ENCODE measurements at regions not wholly inside any gene's neighbourhood (a gene's known extent, or its start where the extent isn't known, plus 50 kb on each side); places are given as distances from the start of the nearest gene placed in this dataset.
"Not testable (repeated sequence)": the region's sequence is repeated elsewhere in the genome, so short reads cannot be mapped to it uniquely, and the experiment has no call there.

- no peak for DNase-seq
These were observed 96.7 kb upstream of the GADD45A start for GRCh38 chr1:67588178-67588855.

DNA sequence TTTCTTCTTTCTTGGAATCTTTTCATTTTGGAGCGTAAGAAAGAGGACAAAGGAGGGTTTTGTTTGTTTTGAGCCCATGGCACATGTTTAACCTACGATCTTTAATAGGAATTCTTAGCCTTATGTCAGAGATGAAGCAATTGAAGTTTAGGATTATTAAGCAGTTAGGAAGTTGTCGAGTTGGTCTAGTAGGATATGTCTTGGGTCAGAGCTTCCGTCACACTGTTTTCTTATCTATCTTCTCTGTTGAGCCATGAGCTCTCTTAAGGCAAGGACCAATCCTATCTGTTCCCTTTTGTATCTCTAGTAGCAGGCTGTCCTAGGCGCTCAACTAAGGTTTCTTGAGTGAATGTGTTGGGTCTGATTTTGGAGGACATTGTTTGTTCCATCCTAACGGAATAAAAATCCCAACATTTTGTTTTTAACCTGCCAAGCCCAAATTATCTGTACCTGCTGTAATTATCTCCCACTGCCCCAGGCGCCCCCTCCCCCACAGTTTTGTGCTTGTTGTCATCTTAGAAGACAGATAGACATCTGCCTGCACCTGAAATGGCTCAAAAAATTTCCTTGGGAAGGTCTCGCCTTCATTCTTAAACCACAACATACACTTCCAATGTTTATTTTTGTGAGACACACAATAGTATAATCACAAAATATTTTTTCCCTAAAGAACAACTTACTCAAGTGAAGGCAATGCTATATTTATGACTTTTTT is 95.3 kb upstream of the GADD45A start:
- no peak for DNase-seq

- no peak for DNase-seq
These were observed 94.7 kb upstream of the GADD45A start for GRCh38 chr1:67590329-67590728.

GRCh38 chr1:67594764-67595163 is 90.2 kb upstream of the GADD45A start:
- no peak for DNase-seq

DNA sequence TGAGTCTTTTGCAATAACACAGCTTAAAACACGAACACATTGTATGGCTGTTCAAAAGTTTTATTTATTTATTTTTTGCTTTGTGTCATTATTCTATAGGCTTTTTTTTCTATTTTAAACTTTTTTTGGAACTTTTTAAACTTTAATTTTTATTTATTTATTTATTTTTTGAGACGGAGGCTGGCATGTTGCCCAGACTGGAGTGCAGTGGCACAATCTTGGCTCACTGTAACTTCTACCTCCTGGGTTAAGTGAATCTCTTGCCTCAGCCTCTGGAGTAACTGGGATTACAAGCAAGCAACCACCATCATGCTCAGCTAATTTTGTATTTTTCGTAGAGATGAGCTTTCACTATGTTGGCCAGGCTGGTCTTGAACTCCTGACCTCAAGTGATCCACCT is 88.3 kb upstream of the GADD45A start:
- no peak for DNase-seq

GRCh38 chr1:67597336-67597735 is 87.7 kb upstream of the GADD45A start:
- DNase-seq: no peak

DNA sequence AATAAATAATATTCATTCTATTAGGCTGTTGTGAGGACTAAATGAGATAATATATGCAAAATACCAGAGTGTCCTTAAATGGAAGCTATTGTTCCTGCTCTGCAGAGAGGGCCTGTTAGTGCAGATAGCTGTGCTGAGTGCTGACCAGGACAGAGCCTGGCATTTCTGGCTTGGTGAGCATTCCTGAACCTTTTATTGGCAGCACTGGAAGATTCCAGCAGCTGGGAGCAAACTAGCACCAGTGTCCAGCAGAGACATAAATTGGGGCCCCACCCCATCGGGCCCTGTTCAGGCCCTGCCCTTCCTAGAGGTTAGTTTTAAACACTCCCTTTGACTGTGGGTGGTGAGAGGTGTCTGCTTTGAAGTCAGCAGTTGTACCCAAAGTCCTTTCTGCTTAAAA is 85.9 kb upstream of the GADD45A start:
- DNase-seq: no peak

- no peak for DNase-seq
These were observed 83.5 kb upstream of the GADD45A start for GRCh38 chr1:67601539-67601938.

- no peak for DNase-seq
These were observed 83.0 kb upstream of the GADD45A start for GRCh38 chr1:67601955-67602354.

- no peak for DNase-seq
These were observed 80.2 kb upstream of the GADD45A start for GRCh38 chr1:67604778-67605177.

DNA sequence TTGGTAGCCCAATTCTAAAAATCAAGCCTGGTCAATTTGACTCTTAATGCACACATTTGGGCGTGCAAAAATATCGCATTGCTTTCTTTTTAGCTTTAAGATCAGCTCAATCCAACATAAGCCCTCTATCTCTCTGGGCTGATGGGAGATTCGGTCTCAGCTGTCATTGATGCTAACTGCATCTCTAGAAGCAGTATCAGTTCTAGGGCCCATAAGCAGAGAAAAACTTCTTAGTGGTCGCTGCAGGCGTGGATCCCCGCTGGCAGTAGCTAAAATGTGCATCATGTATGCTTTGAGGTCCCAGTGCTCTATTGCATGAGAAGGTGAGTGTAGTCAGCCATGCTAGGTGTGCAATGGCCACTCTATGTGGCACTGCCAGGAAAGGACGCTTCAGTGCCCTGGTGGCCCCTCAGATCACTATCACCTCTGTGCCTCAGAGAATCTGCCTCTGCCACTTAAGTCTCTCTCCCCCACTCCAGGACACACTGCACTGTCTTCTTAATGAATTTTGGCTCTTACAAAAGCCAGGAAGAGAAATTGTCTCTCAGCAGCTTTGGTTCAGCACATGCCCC is 79.7 kb upstream of the GADD45A start:
- DNase-seq: no peak

DNA sequence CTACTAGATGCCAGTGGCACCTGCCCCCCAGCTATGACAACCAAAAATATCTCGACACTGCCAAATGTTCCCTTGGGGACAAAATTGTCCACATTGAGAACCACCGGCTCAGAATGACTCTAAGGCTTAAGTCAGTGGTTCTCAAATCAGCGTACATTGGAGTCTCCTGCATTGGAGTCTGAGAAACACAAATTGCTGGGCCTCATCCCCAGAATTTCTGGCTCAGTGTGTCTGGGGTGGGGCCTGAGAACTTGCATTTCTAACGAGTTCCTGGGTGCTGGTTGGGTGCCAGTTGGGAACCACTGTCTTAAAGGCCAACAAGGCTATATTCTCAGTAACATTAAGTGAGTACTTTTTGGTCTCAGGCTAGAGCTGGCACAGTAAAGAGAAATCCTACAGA is 77.7 kb upstream of the GADD45A start:
- DNase-seq: no peak

- no peak for DNase-seq
These were observed 77.3 kb upstream of the GADD45A start for GRCh38 chr1:67607699-67608098.

DNA sequence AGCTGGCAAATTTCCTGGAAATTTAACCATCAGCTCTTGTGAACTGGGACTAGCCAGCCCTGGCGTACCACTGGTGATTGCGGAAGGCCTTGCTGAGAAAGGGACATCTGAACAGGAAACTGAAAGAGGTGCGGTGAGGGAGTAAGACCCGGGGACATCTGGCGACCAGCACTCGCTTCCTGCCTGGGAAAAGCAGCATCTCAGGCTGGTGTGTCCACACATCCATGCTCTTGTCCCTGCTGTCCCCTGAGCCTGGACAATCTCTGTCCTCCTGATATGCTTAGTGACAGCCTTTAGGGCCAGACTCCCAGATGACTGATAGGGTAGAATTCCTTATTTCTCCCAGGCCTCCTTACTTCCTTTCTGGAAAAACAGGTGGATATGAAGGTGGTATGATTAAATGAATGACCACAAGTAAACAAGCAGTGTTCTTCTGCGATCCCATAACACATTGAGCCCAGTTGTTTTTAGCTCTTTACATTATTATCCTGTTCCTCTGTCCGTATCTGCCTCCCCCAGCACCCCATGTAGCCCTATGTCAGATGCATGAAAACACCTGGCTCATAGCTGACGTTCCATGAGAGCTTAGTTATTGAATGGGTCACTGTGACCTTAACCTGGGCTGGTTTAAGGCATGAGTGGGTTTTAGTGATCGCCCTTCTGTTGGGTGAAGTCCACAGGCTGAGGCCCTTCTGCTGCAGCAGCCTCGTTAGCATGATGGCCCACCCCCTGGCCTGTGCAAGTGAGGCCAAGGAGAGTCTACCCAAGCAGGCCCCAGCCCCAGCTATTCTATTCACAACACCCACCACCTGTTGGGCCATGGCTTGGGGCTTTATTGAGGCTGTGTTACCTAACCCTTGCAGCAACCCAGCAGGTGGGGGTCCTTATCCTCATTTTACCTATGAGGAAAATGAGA is 76.1 kb upstream of the GADD45A start:
- no peak for DNase-seq

- DNase-seq: no peak
These were observed 75.2 kb upstream of the GADD45A start for GRCh38 chr1:67609577-67610341.

GRCh38 chr1:67610450-67610849 is 74.6 kb upstream of the GADD45A start:
- DNase-seq: no peak

DNA sequence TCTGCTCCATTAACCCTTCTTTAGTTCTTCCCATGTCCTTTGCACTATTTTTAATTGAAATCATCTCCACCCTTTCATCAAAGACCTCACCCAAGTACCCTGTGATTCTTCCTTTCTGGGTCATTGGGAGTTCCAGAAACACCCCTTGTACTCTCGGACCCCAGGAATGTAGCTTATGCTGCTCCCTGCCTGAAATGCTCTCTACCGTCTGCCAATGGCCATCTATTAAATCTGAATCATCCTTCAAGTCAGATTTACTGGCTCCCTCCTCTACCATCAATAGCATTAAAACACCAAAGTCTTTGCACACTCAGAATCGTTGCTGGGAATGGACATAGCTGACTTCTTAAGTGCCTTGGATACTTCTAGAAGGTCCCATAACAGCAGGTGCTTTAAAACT is 73.2 kb upstream of the GADD45A start:
- no peak for DNase-seq

- no peak for DNase-seq
These were observed 72.2 kb upstream of the GADD45A start for GRCh38 chr1:67612788-67613241.

DNA sequence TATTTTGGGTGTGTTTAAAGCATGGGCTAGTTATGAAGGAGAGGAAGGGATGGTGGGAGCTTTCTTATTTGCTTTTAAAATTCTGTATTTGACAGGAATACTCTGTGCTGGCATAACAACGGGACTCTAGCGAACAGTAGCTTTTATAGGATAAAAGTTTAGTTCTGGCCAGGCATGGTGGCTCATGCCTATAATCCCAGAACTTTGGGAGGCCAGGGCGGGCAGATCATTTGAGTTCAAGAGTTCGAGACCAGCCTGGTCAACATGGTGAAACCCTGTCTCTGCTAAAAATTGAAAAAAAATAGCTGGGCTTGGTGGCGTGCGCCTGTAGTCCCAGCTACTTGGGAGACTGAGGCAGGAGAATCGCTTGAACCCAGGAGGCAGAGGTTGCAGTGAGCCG is 71.5 kb upstream of the GADD45A start:
- not testable (repeated sequence) for DNase-seq

DNA sequence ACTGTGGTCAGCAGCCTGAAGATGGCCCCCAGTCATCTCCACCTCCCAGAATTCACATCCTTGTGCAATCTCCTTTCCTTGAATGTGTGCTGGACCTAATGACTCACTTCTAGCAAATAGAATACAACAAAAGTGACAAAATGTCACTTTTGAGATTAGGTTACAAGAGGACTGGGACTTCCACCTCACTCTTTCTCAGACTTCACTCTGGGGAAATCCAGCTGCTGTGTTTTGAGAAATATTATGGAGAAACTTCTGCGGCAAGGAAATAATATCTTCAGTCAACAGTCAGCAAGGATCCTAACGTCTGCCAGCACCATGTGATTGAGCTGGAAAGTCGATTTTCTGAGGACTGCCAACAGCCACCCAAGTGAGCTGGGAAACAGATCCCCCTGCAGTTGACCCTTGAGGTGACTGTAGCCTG is 70.5 kb upstream of the GADD45A start:
- no peak for DNase-seq

GRCh38 chr1:67615886-67616285 is 69.1 kb upstream of the GADD45A start:
- DNase-seq: no peak

- no peak for DNase-seq
These were observed 68.5 kb upstream of the GADD45A start for GRCh38 chr1:67616394-67616985.
